ENCODE measurements at regions not wholly inside any gene's neighbourhood (a gene's known extent, or its start where the extent isn't known, plus 50 kb on each side); places are given as distances from the start of the nearest gene placed in this dataset.
"Not testable (repeated sequence)": the region's sequence is repeated elsewhere in the genome, so short reads cannot be mapped to it uniquely, and the experiment has no call there.

- H3K4me3 ChIP-seq; H3K27ac ChIP-seq; H3K9ac ChIP-seq (ENCODE audit: low read depth in 2 of 2, low read length in 2 of 2); H3K4me1 ChIP-seq; intact Hi-C loops (cut with DNase I); DNase-seq; H3K9me3 ChIP-seq; H3K36me3 ChIP-seq; H3K27me3 ChIP-seq: not testable (repeated sequence)
These were observed 94.3 kb downstream of the KCNJ12 start for GRCh38 chr17:21470422-21470821.

- no peak for DNase-seq
- Histone ChIP-seq H3K9ac (ENCODE audit: low read depth in 2 of 2, low read length in 2 of 2) (no peak overlapping the region), H3K4me3 (no peak overlapping the region), H3K9me3 (no peaks in the 10 kb centered on the region), H3K4me1 (no peaks in the 10 kb centered on the region), H3K36me3 (no peaks in the 10 kb centered on the region), H3K27me3 (no peaks in the 10 kb centered on the region), H3K27ac (no peak overlapping the region)
- intact Hi-C loops (cut with DNase I): no loop called here
- TF ChIP-seq CTCF (IDR thresholded peaks at IDR 0.05): no peak
These were observed 94.7 kb downstream of the KCNJ12 start for GRCh38 chr17:21470861-21471260.

- Histone ChIP-seq H3K4me1 (no peaks in the 10 kb centered on the region), H3K36me3 (no peaks in the 10 kb centered on the region), H3K27ac (no peak overlapping the region), H3K4me3 (no peak overlapping the region), H3K27me3 (no peaks in the 10 kb centered on the region), H3K9ac (ENCODE audit: low read depth in 2 of 2, low read length in 2 of 2) (no peak overlapping the region), H3K9me3 (no peaks in the 10 kb centered on the region)
- no peak for DNase-seq
- intact Hi-C loops (cut with DNase I): no loop called here
- no peak for TF ChIP-seq CTCF (IDR thresholded peaks at IDR 0.05)
These were observed 98.7 kb downstream of the KCNJ12 start for GRCh38 chr17:21474815-21475214.

- no peak overlapping the region for H3K4me3 ChIP-seq
- intact Hi-C loops (cut with DNase I): no loop called here
- no peaks in the 10 kb centered on the region for H3K36me3 ChIP-seq
- H3K9me3 ChIP-seq: no peaks in the 10 kb centered on the region
- no peaks in the 10 kb centered on the region for H3K27me3 ChIP-seq
- H3K4me1 ChIP-seq: no peaks in the 10 kb centered on the region
- H3K27ac ChIP-seq: no peak overlapping the region
- no peak for DNase-seq
- H3K9ac ChIP-seq (ENCODE audit: low read depth in 2 of 2, low read length in 2 of 2): no peak overlapping the region
- no peak for TF ChIP-seq CTCF (IDR thresholded peaks at IDR 0.05)
These were observed 99.4 kb downstream of the KCNJ12 start for GRCh38 chr17:21475571-21475970.

GRCh38 chr17:21476867-21477266, 100.7 kb downstream of the KCNJ12 start:
- H3K4me1 ChIP-seq: no peaks in the 10 kb centered on the region
- H3K27ac ChIP-seq: no peak overlapping the region
- no peak overlapping the region for H3K9ac ChIP-seq (ENCODE audit: low read depth in 2 of 2, low read length in 2 of 2)
- H3K9me3 ChIP-seq: no peaks in the 10 kb centered on the region
- no peaks in the 10 kb centered on the region for H3K36me3 ChIP-seq
- H3K27me3 ChIP-seq: no peaks in the 10 kb centered on the region
- intact Hi-C loops (cut with DNase I): no loop called here
- no peak overlapping the region for H3K4me3 ChIP-seq
- no peak for DNase-seq
- TF ChIP-seq CTCF (IDR thresholded peaks at IDR 0.05): no peak

GRCh38 chr17:21482189-21482865, 106.2 kb downstream of the KCNJ12 start:
- Histone ChIP-seq H3K4me1 (no peaks in the 10 kb centered on the region), H3K9me3 (no peaks in the 10 kb centered on the region), H3K27ac (no peak overlapping the region), H3K27me3 (no peaks in the 10 kb centered on the region), H3K9ac (ENCODE audit: low read depth in 2 of 2, low read length in 2 of 2) (no peak overlapping the region), H3K36me3 (no peaks in the 10 kb centered on the region), H3K4me3 (no peak overlapping the region)
- intact Hi-C loops (cut with DNase I): no loop called here
- DNase-seq: no peak
- no peak for TF ChIP-seq CTCF (IDR thresholded peaks at IDR 0.05)

- H3K27me3 ChIP-seq; H3K4me1 ChIP-seq; intact Hi-C loops (cut with DNase I); H3K27ac ChIP-seq; H3K4me3 ChIP-seq; H3K36me3 ChIP-seq; H3K9ac ChIP-seq (ENCODE audit: low read depth in 2 of 2, low read length in 2 of 2); DNase-seq; H3K9me3 ChIP-seq: not testable (repeated sequence)
These were observed 111.9 kb downstream of the KCNJ12 start for GRCh38 chr17:21488043-21488442.

All from colonic mucosa (tissue), 4 donors.